ENCODE measurements at regions not wholly inside any gene's neighbourhood (a gene's known extent, or its start where the extent isn't known, plus 50 kb on each side); places are given as distances from the start of the nearest gene placed in this dataset.
"Not testable (repeated sequence)": the region's sequence is repeated elsewhere in the genome, so short reads cannot be mapped to it uniquely, and the experiment has no call there.

- no peak for TF ChIP-seq EZH2 (IDR thresholded peaks at IDR 0.05; ENCODE audit: low read depth, unreplicated experiment)
- TF ChIP-seq ETS1 (IDR thresholded peaks at IDR 0.05): no peak
- no peak for TF ChIP-seq ZNF331 (CRISPR knock-in tag; IDR thresholded peaks at IDR 0.05; ENCODE audit: low read depth)
- TF ChIP-seq CTCF (conservative IDR thresholded peaks at IDR 0.05; ENCODE audit: low read depth in 2 of 2): no peak
- no peak for TF ChIP-seq REST (IDR thresholded peaks at IDR 0.05; ENCODE audit: unreplicated experiment)
- TF ChIP-seq JUNB (IDR thresholded peaks at IDR 0.05; ENCODE audit: unreplicated experiment): no peak
- TF ChIP-seq ZNF114 (CRISPR knock-in tag; IDR thresholded peaks at IDR 0.05): no peak
- no peak for TF ChIP-seq NANOG (IDR thresholded peaks at IDR 0.05; ENCODE audit: borderline replicate concordance)
- no peaks in the 10 kb centered on the region for H3K4me1 ChIP-seq (ENCODE audit: insufficient read depth)
- H3F3A ChIP-seq (replicated peaks; ENCODE audit: low read depth): no peaks in the 10 kb centered on the region
- H3K27ac Mint-ChIP-seq: no peak overlapping the region
- H3K4me3 Mint-ChIP-seq: no peak overlapping the region
- H3K36me3 ChIP-seq (ENCODE audit: insufficient read depth): peaks cover 8% of the 10 kb centered on the region; the same call in 1 of the 2 replicates
- peaks cover 17% of the 10 kb centered on the region; the same call in 2 of the 3 replicates for H3K9me3 Mint-ChIP-seq
- ATAC-seq (no peak), DNase-seq (ENCODE audit: low spot score) (no peak)
- no peak overlapping the region for H3K27ac ChIP-seq (ENCODE audit: low read depth)
- H4K20me1 ChIP-seq (replicated peaks; ENCODE audit: insufficient read depth): no peaks in the 10 kb centered on the region
- H3K4me3 ChIP-seq: no peak overlapping the region
- H3K9me2 ChIP-seq (ENCODE audit: insufficient read depth): no peaks in the 10 kb centered on the region; the same call in 1 of the 2 replicates
- H3K27me3 Mint-ChIP-seq (ENCODE audit: insufficient read depth, low read depth, poor library complexity): no peaks in the 10 kb centered on the region
- peaks cover 22% of the 10 kb centered on the region; the same call in 2 of the 3 replicates for H3K36me3 Mint-ChIP-seq (ENCODE audit: low read depth)
- no peaks in the 10 kb centered on the region for H3K27me3 ChIP-seq (ENCODE audit: insufficient read depth)
- no peaks in the 10 kb centered on the region for H3K4me1 Mint-ChIP-seq
- H2AFZ ChIP-seq: no peak overlapping the region
- no peak overlapping the region for H3K4me2 ChIP-seq
- H3K79me2 ChIP-seq (replicated peaks; ENCODE audit: insufficient read depth): no peaks in the 10 kb centered on the region
Measured at GRCh38 chr4:69032847-69033638, 63.2 kb upstream of the UGT2B7 start.

GRCh38 chr4:69034315-69034740 is 61.9 kb upstream of the UGT2B7 start:
- not testable (repeated sequence) for H3K9me2 ChIP-seq (ENCODE audit: insufficient read depth); H2AFZ ChIP-seq; H3K79me2 ChIP-seq (replicated peaks; ENCODE audit: insufficient read depth); H3K4me3 ChIP-seq; H3K4me1 ChIP-seq (ENCODE audit: insufficient read depth); H3K27me3 Mint-ChIP-seq (ENCODE audit: insufficient read depth, low read depth, poor library complexity); H3K4me2 ChIP-seq; H3K4me1 Mint-ChIP-seq; ATAC-seq; H3K27me3 ChIP-seq (ENCODE audit: insufficient read depth); DNase-seq (ENCODE audit: low spot score); H3K4me3 Mint-ChIP-seq; H4K20me1 ChIP-seq (replicated peaks; ENCODE audit: insufficient read depth); H3K27ac ChIP-seq (ENCODE audit: low read depth); H3F3A ChIP-seq (replicated peaks; ENCODE audit: low read depth); H3K27ac Mint-ChIP-seq; H3K36me3 ChIP-seq (ENCODE audit: insufficient read depth)
- H3K36me3 Mint-ChIP-seq (ENCODE audit: low read depth): peaks cover 22% of the 10 kb centered on the region; the same call in 2 of the 3 replicates
- peaks cover 20% of the 10 kb centered on the region; the same call in 2 of the 3 replicates for H3K9me3 Mint-ChIP-seq

All from GM23338 (cell line).